GM12891 (cell line): ENCODE measurements at regions not wholly inside any gene's neighbourhood (a gene's known extent, or its start where the extent isn't known, plus 50 kb on each side); places are given as distances from the start of the nearest gene placed in this dataset.

Experiments
- POLR2A ChIP-seq: IDR thresholded peaks from 2 replicates; pipeline ENCODE4 v1.6.1; 2011; ENCODE audit warnings: low read depth, low read length, control low read depth
- POLR2AphosphoS5 ChIP-seq: IDR thresholded peaks from 2 replicates; pipeline ENCODE4 v1.6.1; 2011; ENCODE audit warnings: low read depth, low read length, control low read depth
- TAF1 ChIP-seq: IDR thresholded peaks from 2 replicates; pipeline ENCODE4 v1.6.1; 2011; ENCODE audit warnings: low read depth, low read length, control low read depth

DNA sequence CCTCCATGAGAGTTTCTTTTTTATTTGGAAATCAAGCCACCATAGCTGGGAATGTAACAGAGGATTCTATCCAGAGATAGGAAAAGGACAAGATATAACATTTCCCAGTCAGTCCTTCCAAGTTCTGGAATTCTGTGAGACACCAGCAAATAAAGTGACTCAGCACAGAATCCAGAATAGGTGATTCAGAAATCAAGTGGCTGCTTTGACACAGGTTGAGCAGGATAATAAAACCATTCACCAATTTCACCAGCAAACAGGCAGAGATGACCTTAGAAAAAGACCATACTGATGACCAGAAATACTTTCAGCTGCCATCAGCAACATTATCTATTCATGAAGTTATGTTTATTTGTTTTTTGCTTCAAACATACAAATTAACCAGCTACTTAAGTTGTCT lies 491.5 kb upstream of the TUSC1 start:
- TF ChIP-seq TAF1 (no peak), POLR2A (no peak), POLR2AphosphoS5 (no peak)
